Lower lobe of right lung (tissue), 2 donors: ENCODE measurements at regions not wholly inside any gene's neighbourhood (a gene's known extent, or its start where the extent isn't known, plus 50 kb on each side); places are given as distances from the start of the nearest gene placed in this dataset.

Experiments used
- ATAC-seq, 2 donors: fragments of 200-7000 bp; cut with Tn5 transposase; one replicate each; pipeline ENCODE4 v1.9.1; 2020 to 2022; ENCODE audit warnings: mild to moderate bottlenecking in 2 of 2, moderate library complexity in 2 of 2
- DNase-seq: peaks from one replicate; pipeline ENCODE4 v3.0.0-alpha.2; 2020
- H3K27ac ChIP-seq: fragments of 200-600 bp; one replicate; pipeline ENCODE4 v1.8.0; 2022
- H3K27me3 ChIP-seq: fragments of 200-600 bp; one replicate; pipeline ENCODE4 v1.8.0; 2022; ENCODE audit warnings: low read depth
- H3K36me3 ChIP-seq: fragments of 200-600 bp; one replicate; pipeline ENCODE4 v1.8.0; 2022; ENCODE audit warnings: mild to moderate bottlenecking
- H3K4me1 ChIP-seq: fragments of 200-600 bp; one replicate; pipeline ENCODE4 v1.8.0; 2022
- H3K4me3 ChIP-seq: fragments of 200-600 bp; one replicate; pipeline ENCODE4 v1.8.0; 2022; ENCODE audit warnings: mild to moderate bottlenecking
- H3K9me3 ChIP-seq: fragments of 200-600 bp; one replicate; pipeline ENCODE4 v1.8.0; 2022
- CTCF ChIP-seq: fragments of 200-600 bp; IDR thresholded peaks from one replicate; pipeline ENCODE4 v1.8.0; 2022; ENCODE audit warnings: antibody characterized with exemption, mild to moderate bottlenecking
- intact Hi-C: fragments of 100-400 bp; cut with DNase I; formaldehyde crosslinking; loops from one replicate; pipeline ENCODE4 v1.11.0; 2022
- donor health status: DM: no; HTN: yes; CAD: no; lungs with severe emphysema.

- H3K4me1 ChIP-seq: no peaks in the 10 kb centered on the region
- intact Hi-C loops: no loop called here
- no peak overlapping the region for H3K27ac ChIP-seq
- H3K9me3 ChIP-seq: no peaks in the 10 kb centered on the region
- no peak overlapping the region for H3K4me3 ChIP-seq
- no peak for TF ChIP-seq CTCF
- no peak for ATAC-seq
- DNase-seq: no peak
- H3K27me3 ChIP-seq: no peaks in the 10 kb centered on the region
- no peaks in the 10 kb centered on the region for H3K36me3 ChIP-seq
Observed at GRCh38 chr3:168533600-168533999, 437.9 kb upstream of the GOLIM4 start.

- no peak overlapping the region for H3K27ac ChIP-seq
- H3K27me3 ChIP-seq: no peaks in the 10 kb centered on the region
- ATAC-seq (no peak), DNase-seq (no peak)
- intact Hi-C loops: no loop called here
- TF ChIP-seq CTCF: no peak
- H3K4me3 ChIP-seq: no peak overlapping the region
- no peaks in the 10 kb centered on the region for H3K9me3 ChIP-seq
- H3K36me3 ChIP-seq: no peaks in the 10 kb centered on the region
- H3K4me1 ChIP-seq: no peaks in the 10 kb centered on the region
Observed at GRCh38 chr3:168532135-168532534, 436.4 kb upstream of the GOLIM4 start.

GRCh38 chr3:168531116-168531515 lies 435.4 kb upstream of the GOLIM4 start:
- H3K9me3 ChIP-seq: no peaks in the 10 kb centered on the region
- H3K27ac ChIP-seq: no peak overlapping the region
- no peak for TF ChIP-seq CTCF
- ATAC-seq: no peak
- no peaks in the 10 kb centered on the region for H3K36me3 ChIP-seq
- no peak overlapping the region for H3K4me3 ChIP-seq
- no peak for DNase-seq
- H3K4me1 ChIP-seq: no peaks in the 10 kb centered on the region
- H3K27me3 ChIP-seq: no peaks in the 10 kb centered on the region
- intact Hi-C loops: no loop called here

- no peak overlapping the region for H3K4me3 ChIP-seq
- H3K27ac ChIP-seq: no peak overlapping the region
- no peaks in the 10 kb centered on the region for H3K36me3 ChIP-seq
- intact Hi-C loops: no loop called here
- no peak for TF ChIP-seq CTCF
- no peaks in the 10 kb centered on the region for H3K27me3 ChIP-seq
- H3K4me1 ChIP-seq: no peaks in the 10 kb centered on the region
- DNase-seq (no peak), ATAC-seq (no peak)
- no peaks in the 10 kb centered on the region for H3K9me3 ChIP-seq
Observed at GRCh38 chr3:168524129-168524528, 428.4 kb upstream of the GOLIM4 start.

- no peak for ATAC-seq
- H3K4me3 ChIP-seq: no peak overlapping the region
- no peak for TF ChIP-seq CTCF
- no peaks in the 10 kb centered on the region for H3K9me3 ChIP-seq
- intact Hi-C loops: no loop called here
- no peaks in the 10 kb centered on the region for H3K36me3 ChIP-seq
- no peak overlapping the region for H3K27ac ChIP-seq
- DNase-seq: no peak
- no peaks in the 10 kb centered on the region for H3K4me1 ChIP-seq
- H3K27me3 ChIP-seq: no peaks in the 10 kb centered on the region
Observed at GRCh38 chr3:168517249-168518071, 421.7 kb upstream of the GOLIM4 start.
